GM23248 (cell line): ENCODE measurements at regions not wholly inside any gene's neighbourhood (a gene's known extent, or its start where the extent isn't known, plus 50 kb on each side); places are given as distances from the start of the nearest gene placed in this dataset.

Source experiments
- DNase-seq: peaks from one replicate; pipeline ENCODE4 v3.0.0-alpha.2; 2015
- H2AFZ ChIP-seq: fragments of 200-600 bp; sonication (generic); 2 replicates; pipeline ENCODE4 v1.6.1; 2016; ENCODE audit warnings: antibody characterized with exemption
- H3F3A ChIP-seq: fragments of 200-600 bp; sonication (generic); 2 replicates; pipeline ENCODE4 v1.6.1; 2016; ENCODE audit warnings: mild to moderate bottlenecking, antibody characterized with exemption, mixed run types; ENCODE audit not compliant: insufficient read depth
- H3K27ac ChIP-seq: fragments of 200-600 bp; sonication (generic); 2 replicates; pipeline ENCODE4 v1.5.1; 2016; ENCODE audit warnings: mild to moderate bottlenecking
- H3K27me3 ChIP-seq: fragments of 200-600 bp; sonication (generic); replicated peaks from 2 replicates; pipeline ENCODE4 v1.6.1; 2016; ENCODE audit warnings: mild to moderate bottlenecking; ENCODE audit not compliant: insufficient read depth
- H3K36me3 ChIP-seq: fragments of 200-600 bp; sonication (generic); 2 replicates; pipeline ENCODE4 v1.6.1; 2016; ENCODE audit warnings: low read depth, mild to moderate bottlenecking
- H3K4me1 ChIP-seq: fragments of 200-600 bp; sonication (generic); 2 replicates; pipeline ENCODE4 v1.6.1; 2016; ENCODE audit warnings: mild to moderate bottlenecking; ENCODE audit not compliant: insufficient read depth
- H3K4me2 ChIP-seq: fragments of 200-600 bp; sonication (generic); one replicate; pipeline ENCODE4 v1.6.1; 2016; ENCODE audit warnings: mild to moderate bottlenecking; ENCODE audit not compliant: unreplicated experiment
- H3K4me3 ChIP-seq: fragments of 200-600 bp; sonication (generic); 2 replicates; pipeline ENCODE4 v1.5.1; 2016; ENCODE audit warnings: mild to moderate bottlenecking
- H3K79me2 ChIP-seq: fragments of 200-600 bp; sonication (generic); 2 replicates; pipeline ENCODE4 v1.6.1; 2016; ENCODE audit warnings: mild to moderate bottlenecking; ENCODE audit not compliant: insufficient read depth
- H3K9ac ChIP-seq: fragments of 200-600 bp; sonication (generic); 2 replicates; pipeline ENCODE4 v1.6.1; 2016; ENCODE audit warnings: mild to moderate bottlenecking
- H3K9me2 ChIP-seq: fragments of 200-600 bp; sonication (generic); 2 replicates; pipeline ENCODE4 v1.6.1; 2016; ENCODE audit warnings: mixed run types, mild to moderate bottlenecking, moderate library complexity; ENCODE audit not compliant: insufficient read depth
- H3K9me3 ChIP-seq: fragments of 200-600 bp; sonication (generic); one replicate; pipeline ENCODE4 v1.6.1; 2017; ENCODE audit warnings: low read depth
- H4K20me1 ChIP-seq: fragments of 200-600 bp; sonication (generic); 2 replicates; pipeline ENCODE4 v1.6.0; 2016; ENCODE audit not compliant: insufficient read depth
- EZH2 ChIP-seq: fragments of 200-600 bp; sonication (generic); IDR thresholded peaks from 2 replicates; pipeline ENCODE4 v1.6.1; 2018; ENCODE audit warnings: antibody characterized with exemption, mild to moderate bottlenecking; ENCODE audit not compliant: insufficient read depth, poor library complexity, severe bottlenecking
- EZH2phosphoT487 ChIP-seq: fragments of 200-600 bp; sonication (generic); IDR thresholded peaks from 2 replicates; pipeline ENCODE4 v1.6.1; 2018; ENCODE audit warnings: antibody characterized with exemption, moderate library complexity, mild to moderate bottlenecking, low read depth; ENCODE audit not compliant: insufficient read depth
- WGBS, 2 experiments: methylation state at CpG; one replicate each; pipeline ENCODE4 v1.1.6; 2015 to 2017; ENCODE audit warnings: low lambda C conversion rate in 2 of 2, low coverage in 1 of 2; ENCODE audit errors: missing lambda C conversion rate in 2 of 2; 5-methylcytosine and 5-hydroxymethylcytosine counted together
- in situ Hi-C: fragments of 300-500 bp; cut with MboI; formaldehyde crosslinking; loops from 2 replicates; pipeline ENCODE4 v1.15.0; 2020

DNA sequence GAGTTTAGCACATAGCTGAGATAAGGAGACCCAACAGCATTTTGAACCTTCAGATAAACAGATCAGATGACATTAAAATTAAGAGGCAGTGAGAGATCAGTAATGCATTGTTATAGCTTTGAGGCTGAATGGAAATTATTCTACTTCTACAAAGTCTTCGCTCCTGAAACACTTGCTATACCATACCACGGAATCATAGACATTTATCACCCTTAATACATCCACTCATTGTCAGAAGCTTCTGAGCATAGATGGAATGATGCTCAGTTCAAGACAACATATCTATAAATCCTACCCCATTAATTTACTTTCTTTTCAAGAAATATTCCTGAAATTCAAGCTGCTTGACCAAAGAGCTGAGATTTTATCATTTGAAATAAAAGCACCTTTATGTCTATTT is 266.7 kb downstream of the C3orf38 start:
- in situ Hi-C loops, result no loop called here
- no peaks in the 10 kb centered on the region for H3K4me1 ChIP-seq
- H3K27me3 ChIP-seq, result no peaks in the 10 kb centered on the region
- no peak overlapping the region for H3K9ac ChIP-seq
- no peaks in the 10 kb centered on the region for H3K36me3 ChIP-seq
- H4K20me1 ChIP-seq, result no peaks in the 10 kb centered on the region
- H3F3A ChIP-seq, result no peaks in the 10 kb centered on the region
- no peak for DNase-seq
- H3K79me2 ChIP-seq, result no peaks in the 10 kb centered on the region
- WGBS, 2 experiments, result 48 to 52% methylated on average over 2 of the region's 2 CpGs
- no peak overlapping the region for H3K4me3 ChIP-seq
- TF ChIP-seq EZH2 (no peak), EZH2phosphoT487 (no peak)
- no peaks in the 10 kb centered on the region for H3K9me3 ChIP-seq
- no peak overlapping the region for H3K27ac ChIP-seq
- no peaks in the 10 kb centered on the region for H3K9me2 ChIP-seq
- no peak overlapping the region for H2AFZ ChIP-seq
- no peak overlapping the region for H3K4me2 ChIP-seq

DNA sequence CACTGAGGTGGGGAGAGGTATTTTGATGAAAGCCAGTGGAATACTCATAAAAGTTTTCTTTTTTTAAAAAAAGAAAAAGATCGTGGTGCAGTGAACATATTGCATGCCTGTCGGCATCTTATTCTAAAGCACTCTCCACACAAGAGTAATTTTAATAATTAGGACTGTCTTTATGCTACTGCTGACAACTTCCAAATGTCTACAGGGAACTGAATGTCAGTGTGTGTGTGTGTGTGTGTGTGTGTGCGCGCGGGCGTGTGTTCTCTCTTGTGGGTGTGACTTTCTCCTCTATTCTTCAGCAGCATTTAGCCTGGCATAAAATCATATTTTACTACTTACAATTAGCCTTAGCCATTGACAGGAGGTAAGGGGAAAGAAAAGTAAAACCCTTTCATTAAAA is 268.5 kb downstream of the C3orf38 start:
- no peaks in the 10 kb centered on the region for H3F3A ChIP-seq
- H4K20me1 ChIP-seq, result no peaks in the 10 kb centered on the region
- in situ Hi-C loops, result no loop called here
- no peaks in the 10 kb centered on the region for H3K9me2 ChIP-seq
- H3K9ac ChIP-seq, result no peak overlapping the region
- no peak overlapping the region for H2AFZ ChIP-seq
- no peak overlapping the region for H3K4me3 ChIP-seq
- WGBS, 2 experiments, result 8% methylated on average over 6 of the region's 6 CpGs
- H3K27me3 ChIP-seq, result no peaks in the 10 kb centered on the region
- H3K4me2 ChIP-seq, result no peak overlapping the region
- TF ChIP-seq EZH2phosphoT487 (no peak), EZH2 (no peak)
- H3K79me2 ChIP-seq, result no peaks in the 10 kb centered on the region
- DNase-seq, result no peak
- H3K36me3 ChIP-seq, result no peaks in the 10 kb centered on the region
- H3K4me1 ChIP-seq, result no peaks in the 10 kb centered on the region
- no peak overlapping the region for H3K27ac ChIP-seq
- no peaks in the 10 kb centered on the region for H3K9me3 ChIP-seq

DNA sequence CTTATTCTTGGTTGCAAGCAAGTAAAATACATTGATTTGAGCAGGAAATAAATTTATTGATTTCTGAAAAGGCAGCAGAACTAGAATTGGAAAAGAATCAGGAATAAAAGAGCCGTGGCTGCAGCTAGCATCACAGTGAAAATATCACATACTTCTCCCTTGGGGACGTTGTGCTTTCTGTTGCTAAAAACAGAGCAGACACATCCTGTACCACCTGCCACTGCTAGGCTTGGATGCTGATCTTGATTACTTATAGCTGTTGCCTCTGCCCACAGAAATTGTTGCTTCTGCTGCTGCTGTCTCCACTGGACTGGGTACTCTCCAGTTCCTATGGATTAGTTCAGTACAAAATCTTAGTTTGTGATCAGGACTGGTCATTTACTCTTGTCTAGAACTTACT is 283.8 kb downstream of the C3orf38 start:
- Histone ChIP-seq H3K9me2 (no peaks in the 10 kb centered on the region), H3K36me3 (no peaks in the 10 kb centered on the region), H3K9me3 (no peaks in the 10 kb centered on the region), H4K20me1 (0 out of 2 replicates have a peak, but pooled peaks cover 3% of the 10 kb centered on the region), H2AFZ (no peak overlapping the region), H3K79me2 (no peaks in the 10 kb centered on the region), H3F3A (no peaks in the 10 kb centered on the region), H3K27me3 (no peaks in the 10 kb centered on the region), H3K27ac (no peak overlapping the region), H3K9ac (no peak overlapping the region), H3K4me2 (no peak overlapping the region), H3K4me3 (no peak overlapping the region), H3K4me1 (no peaks in the 10 kb centered on the region)
- DNase-seq, result no peak
- WGBS, 2 experiments, result 1 to 3% methylated on average over 2 of the region's 2 CpGs
- in situ Hi-C loops, result no loop called here
- TF ChIP-seq EZH2 (no peak), EZH2phosphoT487 (no peak)

DNA sequence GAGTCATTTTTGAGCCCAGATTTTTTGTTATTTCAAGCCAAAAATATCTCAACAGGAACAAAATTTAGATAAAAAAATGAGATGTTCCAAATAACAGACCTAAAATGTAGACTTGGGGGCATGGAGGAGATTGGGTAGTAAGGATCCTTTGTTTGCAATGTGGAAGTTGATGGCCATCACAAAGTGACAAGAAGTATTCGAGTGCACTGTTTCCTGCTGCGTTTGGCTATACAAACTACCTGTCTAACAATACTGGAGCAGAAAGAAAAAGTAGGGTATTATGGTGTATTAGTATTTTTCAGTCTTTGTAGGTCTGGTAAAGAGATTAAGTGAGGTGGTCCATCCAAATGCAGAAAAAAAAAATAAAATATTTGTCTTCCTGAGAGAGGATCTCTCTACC is 284.2 kb downstream of the C3orf38 start:
- no peak for DNase-seq
- TF ChIP-seq EZH2phosphoT487 (no peak), EZH2 (no peak)
- Histone ChIP-seq H3K27ac (no peak overlapping the region), H3K36me3 (no peaks in the 10 kb centered on the region), H3F3A (no peaks in the 10 kb centered on the region), H3K27me3 (no peaks in the 10 kb centered on the region), H3K9me2 (no peaks in the 10 kb centered on the region), H3K4me1 (no peaks in the 10 kb centered on the region), H3K9ac (no peak overlapping the region), H3K4me3 (no peak overlapping the region), H2AFZ (peak overlapping the region; percentile 50), H3K9me3 (no peaks in the 10 kb centered on the region), H3K79me2 (no peaks in the 10 kb centered on the region), H3K4me2 (peak overlapping the region; percentile 15), H4K20me1 (0 out of 2 replicates have a peak, but pooled peaks cover 3% of the 10 kb centered on the region)
- WGBS, 2 experiments, result 71 to 80% methylated on average over 2 of the region's 2 CpGs
- in situ Hi-C loops, result no loop called here

DNA sequence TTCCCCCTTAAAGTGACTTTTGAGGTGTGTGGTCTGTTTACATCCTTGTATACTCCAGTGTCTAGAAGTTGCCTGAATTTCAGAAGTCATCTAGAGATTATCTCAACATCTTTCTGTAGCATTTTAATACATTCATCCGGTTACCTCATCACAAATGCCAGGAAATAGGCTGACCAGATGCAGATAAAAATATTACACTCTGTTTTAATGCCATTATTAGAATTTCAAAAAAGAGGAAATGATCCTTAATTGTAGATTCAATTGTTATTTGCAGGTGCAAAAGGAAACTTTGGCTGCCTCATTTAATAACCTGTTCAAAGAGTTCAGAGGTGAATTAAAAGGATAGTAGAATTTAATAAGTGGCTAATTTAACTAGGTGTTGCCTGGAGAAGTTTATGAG is 290.9 kb downstream of the C3orf38 start:
- in situ Hi-C loops, result no loop called here
- no peak overlapping the region for H2AFZ ChIP-seq
- no peaks in the 10 kb centered on the region for H3K79me2 ChIP-seq
- H3K27me3 ChIP-seq, result no peaks in the 10 kb centered on the region; the same call in 1 of the 2 replicates
- H3K4me3 ChIP-seq, result no peak overlapping the region
- no peaks in the 10 kb centered on the region for H3K36me3 ChIP-seq
- DNase-seq, result no peak
- 52% methylated on average over 1 of the region's 1 CpG for WGBS, 2 experiments
- H3K9ac ChIP-seq, result no peak overlapping the region
- no peak overlapping the region for H3K4me2 ChIP-seq
- H3F3A ChIP-seq, result no peaks in the 10 kb centered on the region
- TF ChIP-seq EZH2 (no peak), EZH2phosphoT487 (no peak)
- no peaks in the 10 kb centered on the region for H4K20me1 ChIP-seq
- H3K9me2 ChIP-seq, result no peaks in the 10 kb centered on the region
- no peak overlapping the region for H3K27ac ChIP-seq
- no peaks in the 10 kb centered on the region for H3K9me3 ChIP-seq
- no peaks in the 10 kb centered on the region for H3K4me1 ChIP-seq
